Ishikawa (cell line): ENCODE measurements at regions not wholly inside any gene's neighbourhood (a gene's known extent, or its start where the extent isn't known, plus 50 kb on each side); places are given as distances from the start of the nearest gene placed in this dataset.

Experiments used
- CEBPB ChIP-seq: IDR thresholded peaks from 2 replicates; pipeline ENCODE4 v1.6.1; 2012
- CREB1 ChIP-seq: IDR thresholded peaks from 2 replicates; pipeline ENCODE4 v1.6.1; 2012; ENCODE audit warnings: low read depth
- EGR1 ChIP-seq: IDR thresholded peaks from 2 replicates; pipeline ENCODE4 v1.6.1; 2012
- EP300 ChIP-seq: IDR thresholded peaks from 2 replicates; pipeline ENCODE4 v1.6.1; 2012; ENCODE audit warnings: borderline replicate concordance
- FOXM1 ChIP-seq: IDR thresholded peaks from 2 replicates; pipeline ENCODE4 v1.6.1; 2012; ENCODE audit warnings: low read depth, borderline replicate concordance
- NFIC ChIP-seq: IDR thresholded peaks from 2 replicates; pipeline ENCODE4 v1.6.1; 2012
- RAD21 ChIP-seq: IDR thresholded peaks from 2 replicates; pipeline ENCODE4 v1.6.1; 2012; ENCODE audit warnings: low read depth
- TAF1 ChIP-seq: IDR thresholded peaks from 2 replicates; pipeline ENCODE4 v1.6.1; 2012; ENCODE audit warnings: low read depth, mild to moderate bottlenecking
- TCF12 ChIP-seq: IDR thresholded peaks from 2 replicates; pipeline ENCODE4 v1.6.1; 2012; ENCODE audit warnings: low read depth
- TEAD4 ChIP-seq: IDR thresholded peaks from 2 replicates; pipeline ENCODE4 v1.6.1; 2012
- YY1 ChIP-seq: IDR thresholded peaks from 2 replicates; pipeline ENCODE4 v1.6.1; 2012; ENCODE audit warnings: low read depth
- ZBTB7A ChIP-seq: IDR thresholded peaks from 2 replicates; pipeline ENCODE4 v1.6.1; 2012; ENCODE audit warnings: low read depth
- TF ChIP-seq, protein P1 (sequence below): IDR thresholded peaks from 2 replicates; pipeline ENCODE4 v1.6.1; 2012
- TF ChIP-seq, protein P2 (sequence below): IDR thresholded peaks from 2 replicates; pipeline ENCODE4 v1.6.1; 2012
- TF ChIP-seq, protein P3 (sequence below): IDR thresholded peaks from 2 replicates; pipeline ENCODE4 v1.6.1; 2012; ENCODE audit warnings: low read depth, mild to moderate bottlenecking

DNA sequence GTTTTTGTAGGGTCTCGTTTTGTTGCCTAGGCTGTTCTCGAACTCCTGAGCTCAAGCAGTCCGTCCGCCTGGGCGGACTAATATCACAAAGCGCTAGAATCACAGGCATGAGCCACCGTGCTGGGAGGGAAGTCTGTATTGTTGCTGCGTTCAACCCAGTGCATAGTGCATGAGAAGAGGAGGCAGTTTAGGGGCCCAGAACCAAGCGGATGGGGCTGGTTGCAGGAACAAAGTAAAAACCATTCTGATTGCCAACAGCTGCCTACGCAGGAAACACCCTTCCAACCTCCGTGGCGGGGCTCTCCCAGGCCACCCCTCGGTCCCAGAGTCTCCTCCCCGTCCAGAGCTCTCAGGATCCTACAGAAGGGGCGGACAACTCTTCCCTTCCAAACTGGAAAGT is 87.1 kb downstream of the ANXA2R start:
- TF ChIP-seq CREB1 (no peak), EGR1 (no peak), CEBPB (no peak), NFIC (no peak), YY1 (no peak), TCF12 (no peak)
- TF ChIP-seq, protein P1, sequence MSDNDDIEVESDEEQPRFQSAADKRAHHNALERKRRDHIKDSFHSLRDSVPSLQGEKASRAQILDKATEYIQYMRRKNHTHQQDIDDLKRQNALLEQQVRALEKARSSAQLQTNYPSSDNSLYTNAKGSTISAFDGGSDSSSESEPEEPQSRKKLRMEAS: no peak
- TF ChIP-seq, protein P2, sequence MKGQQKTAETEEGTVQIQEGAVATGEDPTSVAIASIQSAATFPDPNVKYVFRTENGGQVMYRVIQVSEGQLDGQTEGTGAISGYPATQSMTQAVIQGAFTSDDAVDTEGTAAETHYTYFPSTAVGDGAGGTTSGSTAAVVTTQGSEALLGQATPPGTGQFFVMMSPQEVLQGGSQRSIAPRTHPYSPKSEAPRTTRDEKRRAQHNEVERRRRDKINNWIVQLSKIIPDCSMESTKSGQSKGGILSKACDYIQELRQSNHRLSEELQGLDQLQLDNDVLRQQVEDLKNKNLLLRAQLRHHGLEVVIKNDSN: no peak

DNA sequence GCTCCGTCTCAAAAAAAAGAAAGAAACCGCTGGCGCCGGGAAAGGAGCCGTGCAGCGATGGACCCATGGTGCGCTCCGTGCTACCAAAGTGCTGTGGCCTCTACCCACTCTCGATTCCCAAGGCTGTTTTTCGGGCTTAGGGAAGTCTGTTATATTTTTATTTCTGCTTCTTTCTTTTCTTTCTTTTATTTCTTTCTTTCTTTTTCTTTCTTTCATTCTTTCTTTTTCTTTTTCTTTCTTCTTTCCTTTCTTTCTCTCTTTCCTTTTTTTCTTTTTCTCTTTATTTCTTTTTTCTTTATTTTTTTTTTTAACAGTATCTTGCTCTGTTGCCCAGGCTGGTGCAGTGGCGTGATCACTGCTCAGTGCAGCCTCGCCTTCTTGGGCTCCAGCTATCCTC is 87.5 kb downstream of the ANXA2R start:
- TF ChIP-seq, protein P3, sequence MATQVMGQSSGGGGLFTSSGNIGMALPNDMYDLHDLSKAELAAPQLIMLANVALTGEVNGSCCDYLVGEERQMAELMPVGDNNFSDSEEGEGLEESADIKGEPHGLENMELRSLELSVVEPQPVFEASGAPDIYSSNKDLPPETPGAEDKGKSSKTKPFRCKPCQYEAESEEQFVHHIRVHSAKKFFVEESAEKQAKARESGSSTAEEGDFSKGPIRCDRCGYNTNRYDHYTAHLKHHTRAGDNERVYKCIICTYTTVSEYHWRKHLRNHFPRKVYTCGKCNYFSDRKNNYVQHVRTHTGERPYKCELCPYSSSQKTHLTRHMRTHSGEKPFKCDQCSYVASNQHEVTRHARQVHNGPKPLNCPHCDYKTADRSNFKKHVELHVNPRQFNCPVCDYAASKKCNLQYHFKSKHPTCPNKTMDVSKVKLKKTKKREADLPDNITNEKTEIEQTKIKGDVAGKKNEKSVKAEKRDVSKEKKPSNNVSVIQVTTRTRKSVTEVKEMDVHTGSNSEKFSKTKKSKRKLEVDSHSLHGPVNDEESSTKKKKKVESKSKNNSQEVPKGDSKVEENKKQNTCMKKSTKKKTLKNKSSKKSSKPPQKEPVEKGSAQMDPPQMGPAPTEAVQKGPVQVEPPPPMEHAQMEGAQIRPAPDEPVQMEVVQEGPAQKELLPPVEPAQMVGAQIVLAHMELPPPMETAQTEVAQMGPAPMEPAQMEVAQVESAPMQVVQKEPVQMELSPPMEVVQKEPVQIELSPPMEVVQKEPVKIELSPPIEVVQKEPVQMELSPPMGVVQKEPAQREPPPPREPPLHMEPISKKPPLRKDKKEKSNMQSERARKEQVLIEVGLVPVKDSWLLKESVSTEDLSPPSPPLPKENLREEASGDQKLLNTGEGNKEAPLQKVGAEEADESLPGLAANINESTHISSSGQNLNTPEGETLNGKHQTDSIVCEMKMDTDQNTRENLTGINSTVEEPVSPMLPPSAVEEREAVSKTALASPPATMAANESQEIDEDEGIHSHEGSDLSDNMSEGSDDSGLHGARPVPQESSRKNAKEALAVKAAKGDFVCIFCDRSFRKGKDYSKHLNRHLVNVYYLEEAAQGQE: no peak

DNA sequence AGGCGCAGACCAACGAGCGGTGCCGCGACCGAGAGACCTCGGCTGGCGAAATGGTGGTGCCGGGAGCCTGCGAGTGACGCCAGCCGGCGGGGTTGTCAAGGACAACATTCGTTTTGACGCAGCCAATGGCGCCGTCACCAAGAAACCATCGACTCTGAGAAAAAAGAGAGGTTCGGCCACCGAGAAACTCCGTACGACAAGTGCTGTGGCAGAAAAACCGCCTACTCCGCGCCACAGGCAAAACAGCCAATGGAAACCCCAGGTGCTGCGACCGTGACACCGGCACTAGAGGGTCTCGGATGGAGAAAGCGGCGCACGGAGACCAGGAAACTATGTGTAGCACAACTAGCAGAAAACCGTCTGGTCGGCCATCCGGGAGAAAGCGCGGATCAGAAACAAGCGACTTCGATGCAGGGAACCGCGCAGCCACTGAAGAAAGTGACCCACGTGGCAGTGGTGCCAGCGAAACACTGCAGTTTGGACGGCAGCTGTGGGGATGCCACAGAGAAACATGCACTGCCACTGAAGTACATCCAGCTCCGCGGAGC is 88.8 kb downstream of the ANXA2R start:
- TF ChIP-seq TAF1: no peak
- TF ChIP-seq YY1: no peak
- no peak for TF ChIP-seq CEBPB
- no peak for TF ChIP-seq EGR1
- TF ChIP-seq RAD21: no peak
- TF ChIP-seq, protein P2: no peak
- no peak for TF ChIP-seq ZBTB7A
- no peak for TF ChIP-seq CREB1
- no peak for TF ChIP-seq FOXM1
- TF ChIP-seq, protein P1: no peak

DNA sequence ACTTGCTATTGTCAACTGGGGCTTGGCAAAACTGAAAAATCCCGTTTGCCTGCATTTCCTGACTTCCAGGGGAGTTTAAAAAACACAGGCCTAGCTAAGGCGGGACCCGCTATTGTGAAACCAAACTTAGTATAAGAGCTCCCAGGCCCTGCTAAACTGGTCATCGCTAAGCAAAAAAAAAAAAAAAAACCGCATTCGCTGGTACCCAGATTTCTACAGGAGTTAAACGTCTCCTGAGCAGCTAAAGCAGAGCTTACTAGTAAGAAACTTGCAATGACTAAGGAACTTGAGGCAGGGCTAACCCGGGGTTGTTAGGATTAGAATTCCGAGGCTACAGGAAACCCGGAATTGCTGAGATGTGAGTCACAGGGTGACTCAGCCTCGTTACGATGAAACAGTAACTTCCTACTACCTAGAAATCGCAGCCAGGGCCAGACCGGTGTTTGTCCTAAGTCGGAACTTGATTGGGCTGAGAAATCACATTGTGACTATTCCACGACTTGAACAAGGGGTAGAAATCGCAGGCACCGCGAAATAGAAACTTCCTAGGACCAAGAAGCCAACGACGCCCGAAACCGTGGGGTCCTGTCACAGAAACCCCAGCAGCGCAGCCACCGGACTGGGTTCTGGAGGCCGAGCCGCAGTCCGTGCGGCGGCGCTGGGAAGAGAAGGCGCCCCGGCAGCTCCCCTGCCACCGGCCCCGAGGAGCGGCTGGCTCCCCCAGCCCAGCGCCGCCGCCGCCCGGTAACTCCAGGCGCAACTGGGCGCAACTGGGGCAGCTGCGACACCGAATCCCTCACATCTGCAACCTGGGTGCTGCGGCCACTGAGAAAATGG is 89.4 kb downstream of the ANXA2R start:
- TF ChIP-seq TEAD4 (0 out of 2 replicates have a peak, but pooled peaks have one; percentile 39), YY1 (no peak)

DNA sequence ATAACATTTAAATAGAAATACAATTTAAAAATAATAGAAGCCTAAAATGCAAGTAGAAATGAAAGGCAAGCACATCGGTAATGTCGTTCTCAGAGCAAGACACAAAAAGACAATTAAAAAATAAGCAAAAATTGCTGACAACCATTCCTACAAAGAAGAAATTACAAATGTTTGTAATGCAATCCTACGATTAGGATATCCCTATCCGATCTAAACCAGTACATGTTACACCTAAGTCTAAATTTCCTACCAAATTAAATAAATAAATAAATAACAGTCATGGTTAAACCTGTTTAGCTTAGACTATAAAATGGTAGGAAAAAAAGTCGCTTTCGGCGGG is 90.0 kb downstream of the ANXA2R start:
- TF ChIP-seq EP300: no peak
- no peak for TF ChIP-seq TEAD4
- TF ChIP-seq, protein P2: no peak
- no peak for TF ChIP-seq TAF1
- TF ChIP-seq FOXM1: no peak
- TF ChIP-seq TCF12: no peak
- TF ChIP-seq, protein P1: no peak
- TF ChIP-seq YY1: no peak
- TF ChIP-seq RAD21: no peak
- TF ChIP-seq CREB1: no peak
- TF ChIP-seq ZBTB7A: no peak
- TF ChIP-seq, protein P3: no peak
- TF ChIP-seq EGR1: no peak
- TF ChIP-seq CEBPB: no peak

DNA sequence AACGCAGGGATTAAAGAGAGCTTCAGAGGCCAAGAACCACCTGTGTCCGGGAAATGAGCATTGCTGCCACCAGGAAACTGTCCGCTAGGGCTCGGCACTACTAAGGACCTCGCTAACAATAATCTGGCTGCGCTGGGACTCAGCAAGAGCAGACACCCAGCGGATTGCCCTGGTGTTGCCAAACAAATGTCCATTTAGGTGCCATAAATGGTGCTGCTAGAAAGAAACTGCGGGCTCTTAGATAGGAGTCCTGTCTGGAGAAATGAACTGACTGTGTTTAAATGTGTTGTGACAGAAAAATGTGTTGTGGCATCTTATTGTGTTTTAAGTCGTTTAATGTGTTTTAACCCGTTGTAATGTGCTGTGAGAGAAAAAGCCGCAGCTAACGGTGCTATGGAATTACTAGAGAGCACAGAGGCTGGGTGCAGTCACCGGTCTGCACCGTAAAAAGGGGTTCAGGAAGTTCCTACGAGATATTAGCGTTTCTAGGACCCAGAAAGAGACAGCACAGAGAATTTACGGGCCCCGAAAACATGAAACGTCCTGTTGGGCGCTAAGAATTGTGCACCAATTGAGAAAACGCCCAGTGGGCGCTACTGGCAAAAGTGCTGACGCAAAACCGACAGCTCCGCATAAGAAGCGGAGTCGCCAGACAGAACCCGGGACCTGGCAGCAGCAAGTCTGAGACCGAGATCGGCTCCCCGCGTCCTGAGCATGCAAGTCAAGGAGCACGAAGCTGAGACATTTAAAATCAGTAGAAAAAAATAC is 90.6 kb downstream of the ANXA2R start:
- TF ChIP-seq, protein P3: no peak
- TF ChIP-seq, protein P2: no peak
- TF ChIP-seq EP300: no peak
- no peak for TF ChIP-seq NFIC
- TF ChIP-seq EGR1: no peak
- TF ChIP-seq TAF1: no peak
- TF ChIP-seq TCF12: no peak
- no peak for TF ChIP-seq TEAD4
- TF ChIP-seq RAD21: no peak
- TF ChIP-seq YY1: no peak
- TF ChIP-seq CREB1: no peak
- TF ChIP-seq, protein P1: no peak
- no peak for TF ChIP-seq ZBTB7A
- no peak for TF ChIP-seq FOXM1
- TF ChIP-seq CEBPB: no peak
